Astrocyte (in vitro differentiated cells and primary cell): ENCODE measurements at regions not wholly inside any gene's neighbourhood (a gene's known extent, or its start where the extent isn't known, plus 50 kb on each side); places are given as distances from the start of the nearest gene placed in this dataset.
"Not testable (repeated sequence)": the region's sequence is repeated elsewhere in the genome, so short reads cannot be mapped to it uniquely, and the experiment has no call there.

Experiments
- DNase-seq: peaks from one replicate; pipeline ENCODE4 v3.0.0-alpha.2; 2010; ENCODE audit warnings: low read depth
- FAIRE-seq: peaks from 2 replicates; lab custom pipeline; 2011; peaks lifted over from hg19 to GRCh38; lab: Jason Lieb, UNC
- H2AFZ ChIP-seq: 2 replicates; pipeline ENCODE4 v1.6.0; 2012; ENCODE audit warnings: low read depth, low read length, inconsistent platforms
- H3K27ac ChIP-seq: 2 replicates; pipeline ENCODE4 v1.5.1; 2011; ENCODE audit warnings: low read depth, low read length, inconsistent platforms
- H3K27me3 ChIP-seq: 2 replicates; pipeline ENCODE4 v1.6.0; 2011; ENCODE audit warnings: low read length, inconsistent platforms; ENCODE audit not compliant: insufficient read depth
- H3K36me3 ChIP-seq: 2 replicates; pipeline ENCODE4 v1.5.1; 2011; ENCODE audit warnings: low read length, inconsistent platforms; ENCODE audit not compliant: insufficient read depth
- H3K4me1 ChIP-seq: 2 replicates; pipeline ENCODE4 v1.5.1; 2011; ENCODE audit warnings: low read length, inconsistent platforms; ENCODE audit not compliant: insufficient read depth
- H3K4me2 ChIP-seq: 2 replicates; pipeline ENCODE4 v1.6.0; 2012; ENCODE audit warnings: low read length, inconsistent platforms
- H3K4me3 ChIP-seq: 2 replicates; pipeline ENCODE4 v1.5.1; 2011; ENCODE audit warnings: low read depth, mild to moderate bottlenecking, low read length, inconsistent platforms; ENCODE audit not compliant: insufficient read depth
- H3K79me2 ChIP-seq: 2 replicates; pipeline ENCODE4 v1.6.0; 2012; ENCODE audit warnings: mild to moderate bottlenecking, low read length, inconsistent platforms; ENCODE audit not compliant: insufficient read depth
- H3K9ac ChIP-seq: 2 replicates; pipeline ENCODE4 v1.6.0; 2012; ENCODE audit warnings: mild to moderate bottlenecking, low read length, inconsistent platforms
- H3K9me3 ChIP-seq: 2 replicates; pipeline ENCODE4 v1.5.1; 2012; ENCODE audit warnings: low read depth, mild to moderate bottlenecking, low read length, inconsistent platforms; ENCODE audit not compliant: insufficient read depth
- H4K20me1 ChIP-seq: 2 replicates; pipeline ENCODE4 v1.6.0; 2012; ENCODE audit warnings: low read length, inconsistent platforms; ENCODE audit not compliant: insufficient read depth
- H3K27ac Mint-ChIP-seq: one replicate; pipeline ENCODE4 v1.8.0; 2021; ENCODE audit warnings: mild to moderate bottlenecking, mixed read lengths; ENCODE audit not compliant: unreplicated experiment
- H3K27me3 Mint-ChIP-seq: one replicate; pipeline ENCODE4 v1.8.0; 2021; ENCODE audit warnings: low read depth, mixed read lengths; ENCODE audit not compliant: unreplicated experiment
- H3K36me3 Mint-ChIP-seq: one replicate; pipeline ENCODE4 v1.8.0; 2021; ENCODE audit warnings: low read depth, mixed read lengths; ENCODE audit not compliant: unreplicated experiment
- H3K4me1 Mint-ChIP-seq: one replicate; pipeline ENCODE4 v1.8.0; 2021; ENCODE audit warnings: low read depth, mixed read lengths; ENCODE audit not compliant: unreplicated experiment
- H3K4me3 Mint-ChIP-seq: one replicate; pipeline ENCODE4 v1.8.0; 2021; ENCODE audit warnings: mild to moderate bottlenecking, moderate library complexity, mixed read lengths; ENCODE audit not compliant: unreplicated experiment
- H3K9me3 Mint-ChIP-seq: one replicate; pipeline ENCODE4 v1.8.0; 2021; ENCODE audit warnings: mild to moderate bottlenecking, mixed read lengths; ENCODE audit not compliant: unreplicated experiment
- EZH2 ChIP-seq: IDR thresholded peaks from 2 replicates; pipeline ENCODE4 v1.6.1; 2012; ENCODE audit warnings: mild to moderate bottlenecking, low read length, inconsistent platforms; ENCODE audit not compliant: insufficient read depth
- TF ChIP-seq, protein P1 (sequence below): IDR thresholded peaks from 2 replicates; pipeline ENCODE4 v1.5.1; 2011; ENCODE audit warnings: low read depth, mild to moderate bottlenecking, inconsistent platforms, low read length, moderate library complexity; ENCODE audit not compliant: insufficient read depth

DNA sequence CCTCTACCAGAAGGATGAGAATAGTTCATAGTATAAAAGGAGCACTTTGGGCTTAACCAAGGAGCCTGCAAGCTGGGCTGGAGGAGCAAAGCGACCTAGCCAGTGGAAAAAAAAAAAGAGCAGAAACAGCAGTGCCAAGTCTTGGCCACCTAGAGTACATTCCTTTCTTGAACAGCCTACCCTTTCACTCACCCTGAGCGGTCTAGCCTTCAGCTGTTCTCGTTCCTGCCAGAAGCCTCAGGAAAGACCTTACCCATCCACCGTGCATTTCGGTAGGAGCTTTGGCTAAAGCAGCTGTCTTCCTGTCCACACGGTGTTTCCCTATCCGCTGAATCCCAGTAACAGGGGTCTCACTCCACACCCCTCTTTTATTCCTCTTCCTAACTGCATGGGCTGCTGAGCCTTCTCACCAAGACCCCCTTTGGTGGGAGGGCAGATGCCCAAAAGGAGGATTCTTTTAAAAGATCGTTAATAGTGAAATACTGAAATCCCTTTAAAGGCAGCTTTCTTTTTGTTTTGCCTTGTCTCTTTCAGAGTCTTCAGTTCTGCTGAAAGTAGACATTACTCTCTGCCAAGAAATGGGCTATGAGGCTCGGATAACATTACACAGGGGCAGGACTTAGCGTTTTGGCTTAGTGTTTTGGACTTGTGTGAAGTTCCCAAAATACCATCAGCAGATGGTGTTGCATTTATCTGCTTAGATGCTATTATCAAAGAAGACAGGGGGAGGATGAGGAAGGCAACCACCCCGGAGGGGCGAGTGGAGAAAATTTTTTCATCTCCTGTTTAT lies 88.5 kb upstream of the METAP2 start:
- H4K20me1 ChIP-seq, result no peaks in the 10 kb centered on the region
- Mint-ChIP-seq H3K4me3 (no peak overlapping the region), H3K4me1 (no peaks in the 10 kb centered on the region), H3K36me3 (no peaks in the 10 kb centered on the region), H3K9me3 (peaks cover 5% of the 10 kb centered on the region), H3K27me3 (peaks cover 7% of the 10 kb centered on the region), H3K27ac (no peak overlapping the region)
- no peaks in the 10 kb centered on the region for H3K36me3 ChIP-seq
- no peaks in the 10 kb centered on the region for H3K79me2 ChIP-seq
- no peaks in the 10 kb centered on the region for H3K9me3 ChIP-seq
- H3K4me2 ChIP-seq, result peak overlapping the region; percentile 61
- no peaks in the 10 kb centered on the region for H3K4me1 ChIP-seq
- TF ChIP-seq, protein P1, sequence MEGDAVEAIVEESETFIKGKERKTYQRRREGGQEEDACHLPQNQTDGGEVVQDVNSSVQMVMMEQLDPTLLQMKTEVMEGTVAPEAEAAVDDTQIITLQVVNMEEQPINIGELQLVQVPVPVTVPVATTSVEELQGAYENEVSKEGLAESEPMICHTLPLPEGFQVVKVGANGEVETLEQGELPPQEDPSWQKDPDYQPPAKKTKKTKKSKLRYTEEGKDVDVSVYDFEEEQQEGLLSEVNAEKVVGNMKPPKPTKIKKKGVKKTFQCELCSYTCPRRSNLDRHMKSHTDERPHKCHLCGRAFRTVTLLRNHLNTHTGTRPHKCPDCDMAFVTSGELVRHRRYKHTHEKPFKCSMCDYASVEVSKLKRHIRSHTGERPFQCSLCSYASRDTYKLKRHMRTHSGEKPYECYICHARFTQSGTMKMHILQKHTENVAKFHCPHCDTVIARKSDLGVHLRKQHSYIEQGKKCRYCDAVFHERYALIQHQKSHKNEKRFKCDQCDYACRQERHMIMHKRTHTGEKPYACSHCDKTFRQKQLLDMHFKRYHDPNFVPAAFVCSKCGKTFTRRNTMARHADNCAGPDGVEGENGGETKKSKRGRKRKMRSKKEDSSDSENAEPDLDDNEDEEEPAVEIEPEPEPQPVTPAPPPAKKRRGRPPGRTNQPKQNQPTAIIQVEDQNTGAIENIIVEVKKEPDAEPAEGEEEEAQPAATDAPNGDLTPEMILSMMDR, result no peak
- no peak for TF ChIP-seq EZH2
- FAIRE-seq (no peak), DNase-seq (peak; percentile 30)
- no peak overlapping the region for H3K27ac ChIP-seq
- H3K27me3 ChIP-seq, result no peaks in the 10 kb centered on the region
- peak overlapping the region; percentile 26 for H2AFZ ChIP-seq
- H3K9ac ChIP-seq, result no peak overlapping the region
- no peak overlapping the region for H3K4me3 ChIP-seq

DNA sequence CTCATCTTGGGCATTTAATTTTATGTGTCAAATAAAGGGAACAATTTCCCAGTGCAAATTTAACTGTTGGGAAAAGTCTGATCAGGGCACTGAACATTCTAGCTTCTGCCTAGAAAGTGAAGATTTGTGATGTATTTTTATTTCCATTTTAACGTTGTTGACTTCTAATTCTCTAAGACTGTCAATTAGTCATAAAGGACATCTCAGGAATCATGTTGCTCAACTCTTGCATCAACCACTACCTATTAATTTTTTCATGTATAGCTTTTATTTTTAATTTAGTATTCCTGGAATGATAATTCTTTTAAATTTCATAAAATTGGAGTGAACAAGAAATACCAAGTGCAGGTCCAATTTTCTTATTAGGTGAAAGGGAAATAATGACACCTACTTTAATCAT lies 87.9 kb upstream of the METAP2 start:
- FAIRE-seq (no peak), DNase-seq (no peak)
- TF ChIP-seq, protein P1, result no peak
- no peak for TF ChIP-seq EZH2
- Histone ChIP-seq H3K27ac (no peak overlapping the region), H3K4me2 (no peak overlapping the region), H3K9ac (no peak overlapping the region), H2AFZ (no peak overlapping the region), H3K4me1 (no peaks in the 10 kb centered on the region), H3K36me3 (no peaks in the 10 kb centered on the region), H4K20me1 (no peaks in the 10 kb centered on the region), H3K9me3 (no peaks in the 10 kb centered on the region), H3K4me3 (no peak overlapping the region), H3K27me3 (no peaks in the 10 kb centered on the region), H3K79me2 (no peaks in the 10 kb centered on the region)
- H3K27ac Mint-ChIP-seq, result no peak overlapping the region
- H3K4me3 Mint-ChIP-seq, result no peak overlapping the region
- H3K27me3 Mint-ChIP-seq, result peaks cover 7% of the 10 kb centered on the region
- peaks cover 5% of the 10 kb centered on the region for H3K9me3 Mint-ChIP-seq
- no peaks in the 10 kb centered on the region for H3K4me1 Mint-ChIP-seq
- no peaks in the 10 kb centered on the region for H3K36me3 Mint-ChIP-seq

DNA sequence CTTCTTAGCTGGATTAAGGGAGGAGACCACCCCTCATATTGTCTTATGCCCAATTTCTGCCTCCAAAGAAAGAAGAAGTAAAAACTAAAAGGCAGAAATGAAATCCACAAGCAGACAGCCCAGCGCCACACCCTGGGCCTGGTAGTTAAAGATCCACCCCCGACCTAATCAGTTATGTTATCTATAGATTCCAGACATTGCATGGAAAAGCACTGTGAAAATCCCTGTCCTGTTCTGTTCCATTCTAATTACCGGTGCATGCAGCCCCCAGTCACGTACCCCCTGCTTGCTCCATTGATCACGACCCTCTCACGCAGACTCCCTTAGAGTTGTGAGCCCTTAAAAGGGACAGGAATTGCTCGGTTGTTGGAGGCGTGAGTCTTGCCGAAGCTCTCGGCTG lies 85.7 kb upstream of the METAP2 start:
- not testable (repeated sequence) for H3K9ac ChIP-seq, H3K27me3 ChIP-seq, H3K4me3 Mint-ChIP-seq, H3K9me3 Mint-ChIP-seq, H3K27ac ChIP-seq, H3K27me3 Mint-ChIP-seq, H3K4me1 ChIP-seq, H3K4me1 Mint-ChIP-seq, H3K9me3 ChIP-seq, H4K20me1 ChIP-seq, DNase-seq, H3K36me3 ChIP-seq, H3K36me3 Mint-ChIP-seq, H2AFZ ChIP-seq, H3K27ac Mint-ChIP-seq, H3K4me3 ChIP-seq, H3K79me2 ChIP-seq, FAIRE-seq, H3K4me2 ChIP-seq
